SK-N-SH (cell line): ENCODE measurements at regions not wholly inside any gene's neighbourhood (a gene's known extent, or its start where the extent isn't known, plus 50 kb on each side); places are given as distances from the start of the nearest gene placed in this dataset.

Source experiments
- CTCF ChIA-PET: fragments of 300-600, 350-600 bp; formaldehyde crosslinking; extraction: SDS; loops from one replicate; lab custom pipeline; 2021; lab: Yijun Ruan, JAX
- POLR2A ChIA-PET: fragments of 350-600 bp; sonication (Branson Sonifier 250); formaldehyde crosslinking; extraction: SDS; loops from one replicate; lab custom pipeline; 2020; ENCODE audit warnings: antibody characterized with exemption, inconsistent platforms; lab: Yijun Ruan, JAX
- DNase-seq: peaks from one replicate; pipeline ENCODE4 v3.0.0; 2012
- H2AFZ ChIP-seq: fragments of 200-600 bp; sonication (generic); 2 replicates; pipeline ENCODE4 v1.8.1; 2016; ENCODE audit warnings: antibody characterized with exemption, mild to moderate bottlenecking, low read depth
- H3F3A ChIP-seq: fragments of 200-600 bp; sonication (generic); replicated peaks from 2 replicates; pipeline ENCODE3; 2016; ENCODE audit warnings: antibody characterized with exemption, mild to moderate bottlenecking; ENCODE audit not compliant: insufficient read depth
- H3K27ac ChIP-seq, 2 experiments: fragments of 200-500 bp in 1 of 2; fragments of 200-600 bp in 1 of 2; sonication (Bioruptor generic) in 1 of 2; sonication (generic), shearing (Covaris generic) in 1 of 2; 2 replicates each; pipeline versions ENCODE4 v1.5.1 to v1.6.1; 2014 to 2016; ENCODE audit warnings: low read depth in 2 of 2, inconsistent platforms in 1 of 2, low read length in 1 of 2, mild to moderate bottlenecking in 1 of 2, mixed read lengths in 1 of 2
- H3K27me3 ChIP-seq: fragments of 200-600 bp; sonication (generic), shearing (Covaris generic); 2 replicates; pipeline ENCODE4 v1.6.1; 2016; ENCODE audit warnings: mixed run types; ENCODE audit not compliant: insufficient read depth
- H3K36me3 ChIP-seq, 2 experiments: fragments of 200-500 bp in 1 of 2; fragments of 200-600 bp in 1 of 2; sonication (Bioruptor generic) in 1 of 2; sonication (generic) in 1 of 2; replicated peaks in 1 of 2; 2 replicates each; pipeline versions ENCODE3 to v1.5.1; 2014 to 2016; ENCODE audit warnings: low read length in 1 of 2, mild to moderate bottlenecking in 1 of 2; ENCODE audit not compliant: insufficient read depth in 2 of 2, control insufficient read depth in 1 of 2
- H3K4me1 ChIP-seq, 2 experiments: fragments of 200-500 bp in 1 of 2; fragments of 200-600 bp in 1 of 2; sonication (Bioruptor generic) in 1 of 2; sonication (generic), shearing (Covaris generic) in 1 of 2; 2 replicates each; pipeline versions ENCODE4 v1.5.1 to v1.6.1; 2014 to 2016; ENCODE audit warnings: low read depth in 1 of 2, low read length in 1 of 2, mixed run types in 1 of 2; ENCODE audit not compliant: insufficient read depth in 2 of 2, control insufficient read depth in 1 of 2
- H3K4me2 ChIP-seq: fragments of 200-600 bp; sonication (generic), shearing (Covaris generic); 2 replicates; pipeline ENCODE4 v1.6.1; 2017; ENCODE audit warnings: mixed run types
- H3K4me3 ChIP-seq, 2 experiments: fragments of 200-500 bp in 1 of 2; fragments of 200-600 bp in 1 of 2; sonication (Bioruptor generic) in 1 of 2; sonication (generic), shearing (Covaris generic) in 1 of 2; 2 replicates each; pipeline versions ENCODE4 v1.5.1 to v1.8.1; 2014 to 2016; ENCODE audit warnings: low read depth in 2 of 2, inconsistent platforms in 1 of 2, low read length in 1 of 2, mild to moderate bottlenecking in 1 of 2, mixed read lengths in 1 of 2, moderate library complexity in 1 of 2
- H3K79me2 ChIP-seq: fragments of 200-600 bp; sonication (generic); 2 replicates; pipeline ENCODE4 v1.8.1; 2017; ENCODE audit warnings: mild to moderate bottlenecking; ENCODE audit not compliant: insufficient read depth
- H3K9ac ChIP-seq: fragments of 200-600 bp; sonication (generic); 2 replicates; pipeline ENCODE4 v1.6.1; 2017; ENCODE audit warnings: mixed run types
- H3K9me2 ChIP-seq: fragments of 200-600 bp; sonication (generic); 2 replicates; pipeline ENCODE4 v1.6.1; 2017; ENCODE audit warnings: mixed run types
- H3K9me3 ChIP-seq: fragments of 200-600 bp; sonication (generic); 2 replicates; pipeline ENCODE4 v1.6.1; 2017; ENCODE audit warnings: mixed run types, mild to moderate bottlenecking, moderate library complexity
- H4K20me1 ChIP-seq: fragments of 200-600 bp; sonication (generic); 2 replicates; pipeline ENCODE4 v1.6.1; 2017; ENCODE audit warnings: mild to moderate bottlenecking, mixed run types; ENCODE audit not compliant: insufficient read depth
- CTCF ChIP-seq: fragments of 200-600 bp; sonication (generic); IDR thresholded peaks from 2 replicates; pipeline ENCODE4 v1.6.1; 2017; ENCODE audit warnings: antibody characterized with exemption, mild to moderate bottlenecking, moderate library complexity
- IRF3 ChIP-seq: fragments of 150-350 bp; IDR thresholded peaks from 2 replicates; pipeline ENCODE4 v1.6.1; 2016; ENCODE audit warnings: mild to moderate bottlenecking, low read depth, low read length
- JUND ChIP-seq: IDR thresholded peaks from 2 replicates; pipeline ENCODE4 v1.4.0; 2012
- MAX ChIP-seq: IDR thresholded peaks from 2 replicates; pipeline ENCODE4 v1.4.0; 2012; ENCODE audit warnings: low read depth
- MXI1 ChIP-seq: IDR thresholded peaks from 2 replicates; pipeline ENCODE4 v1.6.1; 2012; ENCODE audit warnings: mild to moderate bottlenecking, low read depth, low read length, improper control_type of control experiment
- NFIC ChIP-seq: IDR thresholded peaks from 2 replicates; pipeline ENCODE4 v1.4.0; 2012; ENCODE audit warnings: borderline replicate concordance
- PBX3 ChIP-seq: IDR thresholded peaks from 2 replicates; pipeline ENCODE4; 2012
- POLR2AphosphoS5 ChIP-seq: IDR thresholded peaks from 2 replicates; pipeline ENCODE4 v1.6.1; 2012; ENCODE audit warnings: low read depth, low read length
- RAD21 ChIP-seq: IDR thresholded peaks from 2 replicates; pipeline ENCODE4 v1.6.1; 2012; ENCODE audit warnings: mild to moderate bottlenecking, low read length
- REST ChIP-seq: IDR thresholded peaks from 2 replicates; pipeline ENCODE4 v1.6.1; 2012; ENCODE audit warnings: mild to moderate bottlenecking, low read depth, low read length, moderate library complexity
- RXRA ChIP-seq: IDR thresholded peaks from 2 replicates; pipeline ENCODE4 v1.4.0; 2012; ENCODE audit warnings: low read depth, mild to moderate bottlenecking, borderline replicate concordance
- SIN3A ChIP-seq: IDR thresholded peaks from 2 replicates; pipeline ENCODE4 v1.6.1; 2012; ENCODE audit warnings: low read depth, mild to moderate bottlenecking, low read length, moderate library complexity, borderline replicate concordance
- SMC3 ChIP-seq: IDR thresholded peaks from 2 replicates; pipeline ENCODE4 v1.6.1; 2012; ENCODE audit warnings: low read depth, low read length, improper control_type of control experiment
- TEAD4 ChIP-seq: IDR thresholded peaks from 2 replicates; pipeline ENCODE4 v1.4.0; 2012; ENCODE audit warnings: mild to moderate bottlenecking, borderline replicate concordance; ENCODE audit not compliant: insufficient read depth
- YY1 ChIP-seq: IDR thresholded peaks from 2 replicates; pipeline ENCODE4 v1.4.0; 2012; ENCODE audit warnings: low read depth, mild to moderate bottlenecking
- ZBTB33 ChIP-seq: IDR thresholded peaks from 2 replicates; pipeline ENCODE4 v1.4.0; 2012; ENCODE audit warnings: low read depth, borderline replicate concordance
- WGBS: methylation state at CpG from one replicate; pipeline ENCODE4 v1.1.6; 2017; ENCODE audit warnings: low lambda C conversion rate; 5-methylcytosine and 5-hydroxymethylcytosine counted together

- ChIA-PET CTCF (no interaction called here), POLR2A (no interaction called here)
- Histone ChIP-seq H3K36me3 (no peaks in the 10 kb centered on the region), H3K27ac (no peak overlapping the region), H2AFZ (no peak overlapping the region)
- WGBS = 80% methylated on average over 15 of the region's 18 CpGs
- TF ChIP-seq RXRA = no peak
- TF ChIP-seq JUND = no peak
- TF ChIP-seq, all 33 proteins: peak for 0
- no peak for DNase-seq
- Histone ChIP-seq H4K20me1 (no peaks in the 10 kb centered on the region), H3F3A (no peaks in the 10 kb centered on the region), H3K27me3 (no peaks in the 10 kb centered on the region), H3K4me1 (no peaks in the 10 kb centered on the region), H3K4me2 (no peak overlapping the region), H3K9me3 (no peaks in the 10 kb centered on the region), H3K4me3 (no peak overlapping the region), H3K9me2 (no peaks in the 10 kb centered on the region), H3K9ac (no peak overlapping the region), H3K79me2 (no peaks in the 10 kb centered on the region)
Measured at GRCh38 chr6:156718647-156719394, 58.4 kb upstream of the ARID1B start.

GRCh38 chr6:156717542-156717941 is 59.6 kb upstream of the ARID1B start:
- Histone ChIP-seq H3K9ac (no peak overlapping the region), H3K36me3 (no peaks in the 10 kb centered on the region), H3K9me2 (no peaks in the 10 kb centered on the region), H3K79me2 (no peaks in the 10 kb centered on the region), H3K4me2 (no peak overlapping the region), H2AFZ (no peak overlapping the region), H3K27me3 (no peaks in the 10 kb centered on the region), H3K4me3 (no peak overlapping the region), H3K4me1 (no peaks in the 10 kb centered on the region), H4K20me1 (no peaks in the 10 kb centered on the region), H3K27ac (no peak overlapping the region), H3K9me3 (no peaks in the 10 kb centered on the region), H3F3A (no peaks in the 10 kb centered on the region)
- no peak for TF ChIP-seq RAD21
- TF ChIP-seq MXI1 = no peak
- no peak for TF ChIP-seq MAX
- TF ChIP-seq YY1 = no peak
- no peak for TF ChIP-seq NFIC
- TF ChIP-seq POLR2AphosphoS5 = no peak
- TF ChIP-seq PBX3 = no peak
- TF ChIP-seq TEAD4 = no peak
- TF ChIP-seq CTCF = no peak
- no peak for TF ChIP-seq ZBTB33
- TF ChIP-seq REST = no peak
- TF ChIP-seq SIN3A = no peak
- TF ChIP-seq IRF3 = no peak
- no peak for TF ChIP-seq SMC3
- ChIA-PET POLR2A (no interaction called here), CTCF (no interaction called here)
- DNase-seq = no peak
- 93% methylated on average over 5 of the region's 5 CpGs for WGBS
